ENCODE measurements at regions not wholly inside any gene's neighbourhood (a gene's known extent, or its start where the extent isn't known, plus 50 kb on each side); places are given as distances from the start of the nearest gene placed in this dataset.

- H3K27me3 ChIP-seq: no peaks in the 10 kb centered on the region
- TF ChIP-seq CTCF (IDR thresholded peaks at IDR 0.05): no peak
These were observed 72.0 kb upstream of the SLC44A1 start for GRCh38 chr9:105172436-105172835.

GRCh38 chr9:105173306-105173705 is 71.1 kb upstream of the SLC44A1 start:
- no peaks in the 10 kb centered on the region for H3K36me3 ChIP-seq
- TF ChIP-seq CTCF (IDR thresholded peaks at IDR 0.05): no peak
- no peaks in the 10 kb centered on the region for H3K27me3 ChIP-seq
- H3K9me3 ChIP-seq: no peaks in the 10 kb centered on the region
- no peaks in the 10 kb centered on the region for H3K4me1 ChIP-seq (ENCODE audit: control insufficient read depth in 1 of 2, insufficient read depth in 1 of 2, low read depth in 1 of 2, low read length in 1 of 2)
- no peak overlapping the region for H3K27ac ChIP-seq
- no peak overlapping the region for H3K4me3 ChIP-seq (ENCODE audit: low read depth in 1 of 2, low read length in 1 of 2)

More at GRCh38 chr9:105172436-105172835, 72.0 kb upstream of the SLC44A1 start:
- Histone ChIP-seq H3K27ac (no peak overlapping the region), H3K36me3 (no peaks in the 10 kb centered on the region), H3K4me1 (ENCODE audit: control insufficient read depth in 1 of 2, insufficient read depth in 1 of 2, low read depth in 1 of 2, low read length in 1 of 2) (no peaks in the 10 kb centered on the region), H3K4me3 (ENCODE audit: low read depth in 1 of 2, low read length in 1 of 2) (no peak overlapping the region), H3K9me3 (no peaks in the 10 kb centered on the region)

GRCh38 chr9:105173826-105174225 is 70.6 kb upstream of the SLC44A1 start:
- no peak overlapping the region for H3K27ac ChIP-seq
- no peak overlapping the region for H3K4me3 ChIP-seq (ENCODE audit: low read depth in 1 of 2, low read length in 1 of 2)
- H3K4me1 ChIP-seq (ENCODE audit: control insufficient read depth in 1 of 2, insufficient read depth in 1 of 2, low read depth in 1 of 2, low read length in 1 of 2): no peaks in the 10 kb centered on the region
- TF ChIP-seq CTCF (IDR thresholded peaks at IDR 0.05): no peak
- no peaks in the 10 kb centered on the region for H3K9me3 ChIP-seq
- no peaks in the 10 kb centered on the region for H3K27me3 ChIP-seq
- H3K36me3 ChIP-seq: no peaks in the 10 kb centered on the region

GRCh38 chr9:105176194-105176593 is 68.3 kb upstream of the SLC44A1 start:
- Histone ChIP-seq H3K27ac (no peak overlapping the region), H3K9me3 (no peaks in the 10 kb centered on the region), H3K27me3 (no peaks in the 10 kb centered on the region), H3K36me3 (no peaks in the 10 kb centered on the region), H3K4me3 (ENCODE audit: low read depth in 1 of 2, low read length in 1 of 2) (no peak overlapping the region), H3K4me1 (ENCODE audit: control insufficient read depth in 1 of 2, insufficient read depth in 1 of 2, low read depth in 1 of 2, low read length in 1 of 2) (peaks cover 7% of the 10 kb centered on the region in 2 experiments)
- TF ChIP-seq CTCF (IDR thresholded peaks at IDR 0.05): no peak

GRCh38 chr9:105178076-105178475 is 66.4 kb upstream of the SLC44A1 start:
- no peak for TF ChIP-seq CTCF (IDR thresholded peaks at IDR 0.05)
- Histone ChIP-seq H3K9me3 (no peaks in the 10 kb centered on the region), H3K4me1 (ENCODE audit: control insufficient read depth in 1 of 2, insufficient read depth in 1 of 2, low read depth in 1 of 2, low read length in 1 of 2) (peaks cover 8 to 10% of the 10 kb centered on the region in 2 experiments), H3K27ac (no peak overlapping the region), H3K4me3 (ENCODE audit: low read depth in 1 of 2, low read length in 1 of 2) (no peak overlapping the region), H3K36me3 (no peaks in the 10 kb centered on the region), H3K27me3 (no peaks in the 10 kb centered on the region)

GRCh38 chr9:105187781-105188180 is 56.7 kb upstream of the SLC44A1 start:
- Histone ChIP-seq H3K27me3 (no peaks in the 10 kb centered on the region), H3K27ac (no peak overlapping the region), H3K9me3 (no peaks in the 10 kb centered on the region), H3K4me3 (ENCODE audit: low read depth in 1 of 2, low read length in 1 of 2) (no peak overlapping the region), H3K4me1 (ENCODE audit: control insufficient read depth in 1 of 2, insufficient read depth in 1 of 2, low read depth in 1 of 2, low read length in 1 of 2) (peaks cover 37 to 38% of the 10 kb centered on the region in 2 experiments), H3K36me3 (no peaks in the 10 kb centered on the region)
- TF ChIP-seq CTCF (IDR thresholded peaks at IDR 0.05): no peak
